ENCODE measurements at regions not wholly inside any gene's neighbourhood (a gene's known extent, or its start where the extent isn't known, plus 50 kb on each side); places are given as distances from the start of the nearest gene placed in this dataset.

DNA sequence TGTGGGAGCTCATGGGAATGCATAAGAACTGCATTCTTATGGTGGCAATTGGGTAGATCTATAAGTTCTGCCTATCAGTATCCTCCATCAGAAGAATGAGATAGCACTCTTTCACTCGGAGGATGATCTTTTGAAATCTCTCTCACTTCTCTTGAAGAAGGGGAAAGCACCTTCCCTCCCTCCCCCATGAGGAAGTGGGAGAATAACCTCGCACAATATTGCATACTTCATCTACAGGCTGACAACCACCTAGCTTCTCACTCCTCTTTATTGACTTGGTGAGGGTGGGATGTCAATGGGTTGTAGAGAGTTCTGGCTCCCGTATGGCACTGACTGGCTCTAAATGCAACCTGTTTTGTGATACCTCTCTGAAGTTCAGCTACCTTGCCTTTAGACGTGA, 146.7 kb upstream of the SPOCK3 start:
- no peak overlapping the region for H3K4me3 ChIP-seq (ENCODE audit: low read depth, low read length)
- DNase-seq (ENCODE audit: low read depth), result no peak
- no peaks in the 10 kb centered on the region for H3K36me3 ChIP-seq (ENCODE audit: control insufficient read depth, insufficient read depth, low read length)
- no peaks in the 10 kb centered on the region for H3K27me3 ChIP-seq (ENCODE audit: control insufficient read depth, insufficient read depth, low read length)
- TF ChIP-seq, protein P1, sequence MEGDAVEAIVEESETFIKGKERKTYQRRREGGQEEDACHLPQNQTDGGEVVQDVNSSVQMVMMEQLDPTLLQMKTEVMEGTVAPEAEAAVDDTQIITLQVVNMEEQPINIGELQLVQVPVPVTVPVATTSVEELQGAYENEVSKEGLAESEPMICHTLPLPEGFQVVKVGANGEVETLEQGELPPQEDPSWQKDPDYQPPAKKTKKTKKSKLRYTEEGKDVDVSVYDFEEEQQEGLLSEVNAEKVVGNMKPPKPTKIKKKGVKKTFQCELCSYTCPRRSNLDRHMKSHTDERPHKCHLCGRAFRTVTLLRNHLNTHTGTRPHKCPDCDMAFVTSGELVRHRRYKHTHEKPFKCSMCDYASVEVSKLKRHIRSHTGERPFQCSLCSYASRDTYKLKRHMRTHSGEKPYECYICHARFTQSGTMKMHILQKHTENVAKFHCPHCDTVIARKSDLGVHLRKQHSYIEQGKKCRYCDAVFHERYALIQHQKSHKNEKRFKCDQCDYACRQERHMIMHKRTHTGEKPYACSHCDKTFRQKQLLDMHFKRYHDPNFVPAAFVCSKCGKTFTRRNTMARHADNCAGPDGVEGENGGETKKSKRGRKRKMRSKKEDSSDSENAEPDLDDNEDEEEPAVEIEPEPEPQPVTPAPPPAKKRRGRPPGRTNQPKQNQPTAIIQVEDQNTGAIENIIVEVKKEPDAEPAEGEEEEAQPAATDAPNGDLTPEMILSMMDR (IDR thresholded peaks at IDR 0.05; ENCODE audit: insufficient read depth, low read length, poor library complexity, severe bottlenecking), result no peak

DNA sequence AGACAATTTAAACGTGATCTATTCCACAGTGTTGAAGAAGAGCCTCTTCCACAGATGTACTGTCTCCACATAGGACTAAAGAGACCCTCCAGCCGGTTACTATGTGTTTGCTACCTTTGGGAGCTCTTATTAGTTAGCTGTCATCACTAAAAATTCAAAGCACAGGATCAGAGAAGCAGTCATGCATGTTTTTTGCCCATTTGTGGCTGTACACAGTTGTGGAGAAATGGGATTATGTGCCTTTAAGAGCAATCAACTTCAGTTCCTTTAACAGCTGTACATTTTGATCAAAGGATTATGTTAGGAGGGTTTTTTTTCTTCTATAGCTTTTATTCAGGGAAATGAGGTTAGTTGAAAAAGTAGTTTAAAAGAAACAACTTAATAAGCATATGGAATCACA, 149.0 kb upstream of the SPOCK3 start:
- H3K36me3 ChIP-seq (ENCODE audit: control insufficient read depth, insufficient read depth, low read length), result no peaks in the 10 kb centered on the region
- no peak for DNase-seq (ENCODE audit: low read depth)
- no peaks in the 10 kb centered on the region for H3K27me3 ChIP-seq (ENCODE audit: control insufficient read depth, insufficient read depth, low read length)
- H3K4me3 ChIP-seq (ENCODE audit: low read depth, low read length), result no peak overlapping the region
- TF ChIP-seq, protein P1 (IDR thresholded peaks at IDR 0.05; ENCODE audit: insufficient read depth, low read length, poor library complexity, severe bottlenecking), result no peak

- Histone ChIP-seq H3K27me3 (ENCODE audit: control insufficient read depth, insufficient read depth, low read length) (no peaks in the 10 kb centered on the region), H3K36me3 (ENCODE audit: control insufficient read depth, insufficient read depth, low read length) (no peaks in the 10 kb centered on the region)
- DNase-seq (ENCODE audit: low read depth), result no peak
Observed at GRCh38 chr4:167397586-167397985, 163.3 kb upstream of the SPOCK3 start.

GRCh38 chr4:167399201-167399600, 164.9 kb upstream of the SPOCK3 start:
- DNase-seq (ENCODE audit: low read depth), result no peak
- TF ChIP-seq, protein P1 (IDR thresholded peaks at IDR 0.05; ENCODE audit: insufficient read depth, low read length, poor library complexity, severe bottlenecking), result no peak
- Histone ChIP-seq H3K4me3 (ENCODE audit: low read depth, low read length) (no peak overlapping the region), H3K27me3 (ENCODE audit: control insufficient read depth, insufficient read depth, low read length) (no peaks in the 10 kb centered on the region), H3K36me3 (ENCODE audit: control insufficient read depth, insufficient read depth, low read length) (no peaks in the 10 kb centered on the region)

More at GRCh38 chr4:167397586-167397985, 163.3 kb upstream of the SPOCK3 start:
- no peak overlapping the region for H3K4me3 ChIP-seq (ENCODE audit: low read depth, low read length)
- TF ChIP-seq, protein P1 (IDR thresholded peaks at IDR 0.05; ENCODE audit: insufficient read depth, low read length, poor library complexity, severe bottlenecking), result no peak

GRCh38 chr4:167406181-167406580, 171.9 kb upstream of the SPOCK3 start:
- H3K27me3 ChIP-seq (ENCODE audit: control insufficient read depth, insufficient read depth, low read length), result no peaks in the 10 kb centered on the region

DNA sequence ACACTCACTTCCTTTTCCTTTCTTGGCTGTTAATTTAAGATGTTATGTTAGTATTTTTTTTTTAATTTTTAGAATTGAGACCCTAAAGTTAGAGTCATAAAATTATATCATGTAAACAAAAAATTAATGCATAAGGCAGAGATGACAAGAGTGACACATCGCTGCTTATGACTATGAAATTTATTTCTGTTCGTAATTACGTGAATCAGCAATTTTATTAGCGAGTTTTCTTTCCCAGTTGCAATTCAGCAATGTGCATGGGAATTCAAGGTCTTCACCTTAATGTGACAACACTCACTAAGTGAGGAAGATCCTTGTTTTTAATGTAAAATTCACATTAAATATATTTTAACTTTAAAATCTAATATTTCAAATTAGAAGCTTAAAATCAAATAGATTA, 181.2 kb upstream of the SPOCK3 start:
- Histone ChIP-seq H3K36me3 (ENCODE audit: control insufficient read depth, insufficient read depth, low read length) (no peaks in the 10 kb centered on the region), H3K4me3 (ENCODE audit: low read depth, low read length) (no peak overlapping the region), H3K27me3 (ENCODE audit: control insufficient read depth, insufficient read depth, low read length) (no peaks in the 10 kb centered on the region)
- no peak for DNase-seq (ENCODE audit: low read depth)
- TF ChIP-seq, protein P1 (IDR thresholded peaks at IDR 0.05; ENCODE audit: insufficient read depth, low read length, poor library complexity, severe bottlenecking), result no peak

More at GRCh38 chr4:167406181-167406580, 171.9 kb upstream of the SPOCK3 start:
- DNase-seq (ENCODE audit: low read depth), result no peak
- no peak overlapping the region for H3K4me3 ChIP-seq (ENCODE audit: low read depth, low read length)
- TF ChIP-seq, protein P1 (IDR thresholded peaks at IDR 0.05; ENCODE audit: insufficient read depth, low read length, poor library complexity, severe bottlenecking), result no peak
- H3K36me3 ChIP-seq (ENCODE audit: control insufficient read depth, insufficient read depth, low read length), result no peaks in the 10 kb centered on the region

Measured in kidney epithelial cell (primary cell).